NCI-H2081 (cell line): ENCODE measurements at regions not wholly inside any gene's neighbourhood (a gene's known extent, or its start where the extent isn't known, plus 50 kb on each side); places are given as distances from the start of the nearest gene placed in this dataset.

ENCODE experiments used
- DNase-seq, 2 experiments: peaks; one replicate each; lab custom pipeline; 2025; lab: John Stamatoyannopoulos, UW

GRCh38 chr1:4016351-4017130 is 116.5 kb upstream of the C1orf174 start:
- DNase-seq = no peak

- no peak for DNase-seq
These were observed 117.7 kb upstream of the C1orf174 start for GRCh38 chr1:4017636-4018365.

DNA sequence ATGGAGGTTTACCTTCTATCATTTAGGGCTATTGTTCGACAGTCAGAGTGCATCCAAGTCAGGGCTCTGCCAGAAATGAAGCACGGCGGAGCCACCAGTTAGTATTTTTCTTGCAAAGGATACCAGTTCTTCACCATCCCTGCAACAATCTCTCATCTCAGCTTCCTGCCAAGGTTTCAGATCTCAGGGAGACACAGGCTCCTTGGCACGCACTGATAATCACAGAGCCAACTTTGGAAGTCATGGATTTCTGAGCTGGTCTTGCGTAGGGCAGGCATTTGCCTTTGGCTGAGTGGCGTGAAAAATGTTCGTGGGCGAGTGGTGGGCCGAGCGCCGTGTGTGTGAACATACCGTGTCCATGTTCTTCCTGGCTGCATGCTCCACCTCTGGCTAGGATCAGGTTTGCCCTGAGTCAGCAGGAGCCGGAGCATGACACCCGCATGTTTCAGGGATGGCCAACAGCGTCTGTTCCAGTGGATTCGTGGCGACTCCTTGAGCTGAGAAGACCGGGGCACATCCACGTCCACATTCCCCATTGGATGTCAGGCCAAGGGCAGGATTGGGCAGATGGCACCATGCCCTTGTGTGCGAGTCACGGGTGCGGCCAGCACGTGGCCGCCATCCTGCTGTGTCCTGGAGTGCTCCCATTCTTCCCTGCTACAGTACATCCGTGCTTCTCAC is 118.5 kb upstream of the C1orf174 start:
- no peak for DNase-seq

- DNase-seq = no peak
These were observed 119.1 kb upstream of the C1orf174 start for GRCh38 chr1:4019147-4019521.

DNA sequence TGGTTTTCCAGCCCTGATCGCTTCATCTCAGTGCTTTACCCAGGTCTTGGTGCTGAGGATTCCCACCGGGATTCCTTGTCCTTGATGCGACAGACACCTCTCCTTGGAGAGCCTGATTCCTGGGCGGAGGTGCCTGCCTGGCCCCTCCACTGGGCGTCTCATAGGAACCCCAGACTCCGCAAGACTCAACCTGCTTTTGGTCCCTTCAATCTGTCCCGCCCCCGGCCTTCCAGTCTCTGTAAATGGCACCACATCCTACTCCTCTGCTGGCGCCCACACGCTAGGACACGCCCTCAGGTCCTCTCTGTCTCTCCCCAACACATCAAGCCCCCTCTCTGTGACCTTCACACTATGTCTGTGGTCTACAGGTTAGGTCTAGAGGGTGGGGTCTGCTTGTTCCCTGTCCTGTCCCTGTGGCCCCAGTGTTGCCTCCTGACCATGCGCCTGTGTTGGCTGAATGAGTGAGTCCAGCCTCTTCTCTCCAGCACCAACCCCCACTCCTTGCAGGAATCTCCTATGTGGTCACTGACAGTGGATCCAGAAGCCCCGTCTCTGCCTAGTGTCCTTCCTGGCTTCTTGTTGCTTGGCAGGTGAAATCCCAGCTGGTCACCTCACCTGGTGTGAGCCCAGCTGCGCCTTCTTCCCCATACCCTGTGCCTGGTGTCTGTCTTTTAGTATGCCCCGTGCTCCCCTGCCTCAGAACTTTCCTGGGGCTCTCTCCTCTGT is 119.7 kb upstream of the C1orf174 start:
- no peak for DNase-seq

DNA sequence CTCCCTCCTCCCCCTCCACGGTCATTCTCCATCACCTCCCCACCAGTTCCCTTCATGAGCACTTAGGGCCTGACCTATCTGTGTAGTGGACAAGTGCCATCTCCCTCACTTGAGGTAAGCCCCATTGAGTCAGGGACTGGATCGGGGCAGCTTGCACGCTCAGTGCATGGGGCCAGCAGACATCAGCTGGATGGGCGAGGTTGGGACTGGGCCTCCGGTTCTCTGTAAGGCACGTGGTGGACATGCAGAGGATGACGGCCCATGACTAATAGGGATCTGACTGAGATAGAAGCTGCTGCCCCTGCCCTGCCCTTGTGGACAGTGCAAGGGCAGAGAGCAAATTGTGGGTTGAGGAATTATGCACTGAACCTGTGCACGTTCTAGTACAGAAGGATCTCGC is 120.4 kb upstream of the C1orf174 start:
- no peak for DNase-seq

DNA sequence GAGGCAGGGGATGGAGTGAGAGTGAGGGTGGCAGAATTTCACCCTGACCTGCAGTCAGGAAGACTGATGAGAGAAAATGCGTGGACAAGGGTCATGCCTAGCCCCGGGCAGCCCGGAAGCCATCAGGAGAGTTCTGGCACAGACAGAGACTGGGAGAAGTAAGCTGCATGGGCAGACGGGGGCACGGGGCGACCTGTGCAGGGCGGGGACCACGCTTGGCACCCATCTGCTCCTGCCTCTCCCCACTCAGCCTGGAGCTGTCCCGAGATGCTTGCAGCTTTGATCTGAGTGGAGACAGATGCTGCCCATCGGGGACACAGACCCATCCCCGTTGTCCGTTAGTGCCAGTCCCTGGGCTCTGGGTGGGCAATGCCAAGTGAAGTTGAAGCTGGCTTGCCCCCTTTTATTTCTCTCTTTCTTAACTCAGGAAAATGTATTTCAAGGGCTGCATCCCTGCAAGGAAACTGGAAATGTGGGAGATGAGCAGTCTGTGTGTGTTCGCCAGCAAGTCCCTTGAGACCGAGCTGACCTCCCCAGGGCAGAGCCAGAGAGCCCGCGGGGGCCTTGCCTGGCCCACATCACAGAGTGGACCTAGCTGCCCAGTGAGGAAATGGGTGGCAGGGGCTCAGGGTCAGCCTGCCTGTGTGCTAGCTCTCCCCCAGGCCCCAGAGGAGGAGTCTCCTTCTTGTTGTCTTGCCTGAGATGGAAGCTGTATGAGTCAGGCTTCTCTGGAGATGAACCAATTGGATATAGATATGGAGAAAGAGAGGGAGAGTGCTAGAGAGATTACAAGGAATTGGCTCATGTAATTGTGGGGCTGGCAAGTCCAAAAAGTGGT is 121.3 kb upstream of the C1orf174 start:
- no peak for DNase-seq

DNA sequence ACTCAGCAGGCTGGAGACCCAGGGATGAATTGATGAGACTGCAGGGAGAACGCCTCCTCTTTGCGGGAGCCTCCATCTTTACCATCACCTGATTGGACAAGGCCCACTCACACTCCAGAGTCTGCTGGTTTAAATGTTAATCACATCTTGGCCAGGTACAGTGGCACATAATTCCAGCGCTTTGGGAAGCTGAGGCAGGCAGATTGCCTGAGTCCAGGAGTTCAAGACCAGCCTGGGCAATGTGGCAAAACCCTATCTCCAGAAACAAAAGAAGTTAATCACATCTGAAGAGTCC is 121.8 kb upstream of the C1orf174 start:
- no peak for DNase-seq

DNA sequence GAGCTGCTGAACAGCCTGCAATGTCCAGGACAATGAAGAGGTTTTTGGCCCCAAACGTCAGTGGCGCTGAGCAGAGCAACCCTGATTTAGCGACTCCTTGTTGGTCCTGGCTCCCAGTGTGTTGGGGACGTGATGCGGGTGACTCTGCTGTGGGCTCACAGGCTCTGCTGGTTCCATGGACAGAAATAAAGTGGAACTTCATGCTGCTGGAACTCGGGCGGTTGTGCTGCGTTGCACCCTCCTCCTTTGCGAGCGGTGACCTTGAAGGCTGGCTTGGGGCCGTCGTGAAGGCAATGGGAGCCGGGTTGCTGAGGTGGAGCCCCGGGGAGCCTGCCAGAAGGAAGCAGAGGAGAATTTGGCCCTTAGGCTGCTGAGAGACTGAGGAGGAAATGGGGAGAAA is 122.6 kb upstream of the C1orf174 start:
- DNase-seq = no peak

DNA sequence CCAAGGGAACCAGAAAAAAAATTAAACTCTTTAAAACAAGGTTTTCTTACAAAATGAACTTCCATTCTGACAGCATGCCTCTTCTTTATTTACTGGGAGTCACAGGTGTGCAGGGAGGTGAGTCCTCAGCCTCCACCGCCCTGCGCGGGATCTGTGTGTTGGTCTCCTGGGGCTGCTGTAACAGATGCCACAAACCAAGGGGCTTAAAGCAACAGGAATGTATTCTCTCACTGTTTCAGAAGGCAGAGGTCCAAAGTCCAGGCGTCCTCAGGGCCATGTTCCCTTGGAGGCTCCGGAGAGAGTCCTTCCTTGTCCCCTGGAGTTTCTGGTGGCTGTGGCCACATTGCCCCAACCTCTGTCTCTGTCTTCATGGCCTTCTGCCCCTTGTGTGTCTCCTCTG is 123.6 kb upstream of the C1orf174 start:
- DNase-seq = no peak

DNA sequence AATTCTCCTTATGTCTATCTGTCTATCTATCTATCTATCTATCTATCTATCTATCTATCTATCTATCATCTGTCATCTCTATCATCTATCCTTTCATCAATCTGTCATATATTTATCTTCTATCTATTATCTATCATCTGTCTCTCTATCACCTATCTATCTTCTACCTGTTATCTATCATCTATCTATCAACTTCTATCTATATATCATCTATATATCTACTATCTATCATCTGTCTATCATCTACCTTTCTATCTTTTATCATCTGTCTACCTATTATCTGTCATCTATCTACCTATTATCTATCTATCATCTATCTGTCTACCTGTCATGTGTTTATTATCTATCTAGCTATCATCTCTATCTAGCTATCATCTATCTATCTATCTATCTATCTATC is 124.7 kb upstream of the C1orf174 start:
- no peak for DNase-seq

DNA sequence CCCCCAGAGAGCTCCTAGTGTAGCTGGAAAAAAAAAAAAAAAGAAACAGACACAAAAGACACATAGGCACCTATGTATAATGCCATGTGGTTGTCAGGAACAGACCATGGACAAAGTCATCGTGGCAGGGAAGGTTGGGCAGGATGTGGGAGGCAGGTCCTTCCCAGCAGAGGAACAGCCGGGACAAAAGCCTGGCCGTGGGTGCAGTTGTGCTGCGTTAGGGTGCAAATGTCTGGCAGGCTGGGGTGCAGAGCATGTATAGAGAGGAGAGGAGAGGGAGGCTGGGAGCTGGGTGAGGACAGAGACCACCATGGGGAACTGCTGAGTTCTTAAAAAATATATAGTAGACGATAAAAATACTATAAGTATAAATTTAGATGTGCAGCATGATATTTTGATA is 125.7 kb upstream of the C1orf174 start:
- DNase-seq = no peak

- no peak for DNase-seq
These were observed 126.9 kb upstream of the C1orf174 start for GRCh38 chr1:4027008-4027407.

DNA sequence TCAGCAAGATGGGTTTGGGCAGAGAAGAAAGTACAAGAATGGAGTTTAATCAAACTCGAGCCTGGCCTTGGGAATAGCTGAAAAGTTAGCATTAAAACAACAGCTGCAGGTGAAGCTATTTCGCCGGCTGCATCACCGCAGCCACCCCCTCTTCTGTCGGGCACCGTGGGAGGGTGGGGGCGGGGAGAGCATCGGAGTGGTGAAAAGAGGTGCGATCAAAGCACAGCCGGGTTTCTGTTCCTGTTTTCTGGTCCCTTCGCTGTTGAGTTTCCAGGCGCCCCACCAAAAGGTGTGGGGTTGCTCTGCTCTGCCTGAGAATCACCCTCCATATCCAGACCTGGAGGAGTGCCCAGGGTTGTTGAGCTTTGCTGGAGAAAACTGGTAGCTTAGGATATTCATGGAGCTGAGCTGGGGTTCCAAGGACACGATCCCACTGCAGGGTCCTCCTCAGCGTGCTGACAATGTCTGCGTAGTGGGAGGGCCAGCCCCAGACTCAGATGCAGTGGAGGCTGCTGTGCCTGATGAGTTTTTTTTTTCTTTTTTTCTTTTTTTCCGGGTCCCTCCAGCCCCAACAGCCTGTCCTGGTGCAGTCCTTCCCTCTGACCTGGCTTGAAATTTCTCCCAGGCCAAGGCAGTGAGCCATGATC is 127.5 kb upstream of the C1orf174 start:
- DNase-seq = no peak

GRCh38 chr1:4028139-4028501 is 128.0 kb upstream of the C1orf174 start:
- no peak for DNase-seq

- DNase-seq = no peak
These were observed 129.3 kb upstream of the C1orf174 start for GRCh38 chr1:4029376-4029775.

DNA sequence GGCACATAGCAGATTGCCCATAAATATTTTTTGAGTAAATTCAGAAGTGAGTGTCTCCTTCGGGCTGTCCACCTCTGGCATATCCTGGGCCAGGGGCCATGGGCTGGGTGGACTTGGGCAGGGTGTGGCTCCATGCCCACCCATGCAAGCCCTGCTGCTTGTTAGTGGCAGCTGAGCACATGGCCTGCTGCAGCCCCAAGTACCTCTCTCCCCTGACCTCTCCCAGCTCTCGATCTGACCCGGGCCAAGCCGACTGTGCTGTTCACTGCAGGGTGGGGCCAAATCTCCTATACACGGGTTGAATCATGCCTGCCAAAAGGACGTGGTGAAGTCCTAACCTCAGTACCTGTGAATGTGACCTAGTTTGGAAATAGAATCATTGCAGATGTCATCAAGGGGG is 132.5 kb upstream of the C1orf174 start:
- DNase-seq = no peak

DNA sequence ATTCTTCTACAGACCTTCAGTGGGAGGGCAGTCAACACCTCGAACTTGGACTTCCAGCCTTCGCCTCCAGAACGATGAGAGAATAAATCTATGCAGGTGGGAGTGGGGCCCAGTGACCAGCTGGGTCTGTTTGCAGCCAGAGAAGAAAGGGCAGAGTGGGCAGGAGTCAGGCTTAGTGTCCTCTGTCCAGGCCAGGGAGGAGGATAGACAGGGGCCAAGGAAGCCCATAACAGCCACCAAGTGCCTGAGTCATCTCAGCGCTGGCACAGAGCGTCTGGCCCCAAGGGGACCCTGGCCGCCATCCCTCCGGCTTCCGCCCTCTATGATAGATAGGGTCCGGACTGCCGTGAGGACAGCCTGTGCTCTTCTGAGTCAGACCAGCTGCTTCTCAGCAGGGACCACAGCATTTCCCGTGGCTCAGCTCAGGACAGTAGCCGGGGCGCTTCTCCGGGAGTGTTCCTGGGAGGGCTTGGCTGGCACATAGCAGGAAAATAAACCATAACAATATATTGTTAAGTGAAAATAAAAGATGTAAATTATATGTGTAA is 133.1 kb upstream of the C1orf174 start:
- DNase-seq = no peak

DNA sequence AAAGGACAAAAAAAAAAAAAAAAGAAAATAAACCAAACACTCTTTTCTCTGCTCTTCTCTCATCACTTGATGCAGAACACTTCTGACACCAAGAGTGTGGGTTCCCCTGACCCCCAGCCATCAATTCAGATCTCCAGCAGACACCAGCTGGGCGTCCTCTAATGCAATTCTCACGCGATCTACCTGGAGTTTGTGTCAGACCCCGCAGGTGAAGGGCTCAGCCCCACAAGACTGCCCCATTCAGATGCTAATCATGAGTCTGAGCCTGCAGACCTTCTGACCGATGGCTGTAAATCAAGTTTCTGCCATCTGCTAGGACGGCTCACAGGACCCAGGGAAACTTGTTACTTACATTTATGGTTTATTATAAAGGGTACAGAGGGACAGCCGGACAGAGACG is 133.6 kb upstream of the C1orf174 start:
- DNase-seq = no peak

DNA sequence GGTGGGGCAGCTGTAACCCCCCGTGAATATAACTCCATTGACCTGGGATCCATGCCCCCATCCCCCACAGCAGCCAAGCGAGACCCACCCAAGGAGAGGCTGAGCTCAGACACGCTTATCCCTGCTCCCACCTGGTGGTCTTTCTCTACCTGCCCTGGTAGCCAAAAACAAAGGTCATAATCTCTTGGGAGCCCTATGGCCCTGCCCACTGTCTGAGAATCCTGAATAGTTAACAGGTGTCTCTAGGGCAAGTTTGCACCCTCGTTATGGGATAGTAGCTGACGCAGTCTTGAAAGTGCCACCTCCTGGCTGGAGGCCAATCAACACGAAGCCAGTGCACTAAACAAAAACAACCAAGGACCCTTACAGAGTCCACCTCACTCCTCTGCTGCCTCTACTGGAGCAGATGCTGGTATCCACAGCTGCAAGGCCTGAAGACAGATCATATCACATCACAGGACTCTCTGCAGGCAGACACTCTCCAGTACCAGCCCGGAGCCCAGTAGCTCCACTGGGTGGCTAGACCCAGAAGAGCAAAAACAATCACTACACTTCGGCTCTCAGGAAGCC is 134.3 kb upstream of the C1orf174 start:
- no peak for DNase-seq

DNA sequence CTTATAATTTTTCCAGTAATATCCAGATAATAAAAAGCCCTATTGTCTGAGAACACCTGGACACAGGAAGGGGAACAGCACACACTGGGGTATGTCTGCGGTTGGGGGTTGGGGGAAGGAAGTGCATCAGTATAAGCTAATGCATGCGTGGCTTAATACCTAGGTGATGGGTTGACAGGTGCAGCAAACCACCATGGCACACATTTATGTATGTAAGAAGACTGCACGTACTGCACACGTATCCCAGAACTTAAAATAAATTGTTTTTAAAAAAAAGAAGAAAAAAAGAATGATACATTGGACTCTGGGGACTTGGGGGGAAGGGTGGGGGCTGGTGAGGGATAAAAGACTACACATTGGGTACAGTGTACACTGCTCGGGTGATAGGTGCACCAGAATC is 144.9 kb upstream of the C1orf174 start:
- no peak for DNase-seq
